ENCODE measurements at regions not wholly inside any gene's neighbourhood (a gene's known extent, or its start where the extent isn't known, plus 50 kb on each side); places are given as distances from the start of the nearest gene placed in this dataset.
"Not testable (repeated sequence)": the region's sequence is repeated elsewhere in the genome, so short reads cannot be mapped to it uniquely, and the experiment has no call there.

DNA sequence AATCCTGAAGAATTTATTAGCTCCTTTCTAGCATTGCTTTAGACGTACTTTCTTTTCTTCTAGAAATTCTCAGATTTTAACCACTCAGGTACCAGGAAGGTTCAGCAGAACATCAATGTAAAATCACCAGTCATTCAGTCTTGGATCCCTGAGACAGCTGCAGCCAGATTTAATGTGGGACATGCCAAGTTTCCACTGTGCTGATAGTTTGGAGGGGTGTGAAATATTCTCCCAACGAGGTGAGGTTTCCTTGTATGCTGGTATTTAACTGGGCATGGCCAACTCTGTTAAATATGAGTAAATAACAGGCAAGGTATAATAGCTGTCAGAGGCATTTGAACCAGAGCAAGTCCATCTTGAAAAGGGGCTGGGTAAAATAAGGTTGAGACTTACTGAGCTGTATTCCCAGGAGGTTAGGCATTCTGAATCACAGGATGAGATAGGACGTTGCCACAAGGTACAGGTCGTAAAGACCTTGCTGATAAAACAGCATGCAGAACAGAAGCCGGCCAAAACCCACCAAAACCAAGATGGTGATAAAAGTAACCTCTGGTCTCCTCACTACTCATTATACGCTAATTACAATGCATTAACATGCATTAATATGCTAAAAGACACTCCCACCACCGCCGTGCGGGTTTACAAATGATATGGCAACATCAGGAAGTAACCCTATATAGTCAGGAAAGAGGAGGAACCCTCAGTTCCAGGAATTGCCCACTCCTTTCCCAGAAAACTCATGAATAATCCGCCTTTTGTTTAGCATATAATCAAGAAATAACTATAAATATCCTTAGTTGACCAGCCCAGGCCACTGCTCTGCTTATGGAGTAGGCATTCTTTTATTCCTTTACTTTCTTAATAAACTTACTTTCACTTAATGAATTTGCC lies 75.2 kb upstream of the RASSF8 start:
- ATAC-seq, result no peak

- no peak for ATAC-seq
These were observed 74.2 kb upstream of the RASSF8 start for GRCh38 chr12:25884024-25884919.

GRCh38 chr12:25884920-25885234 lies 73.6 kb upstream of the RASSF8 start:
- ATAC-seq, result no peak

DNA sequence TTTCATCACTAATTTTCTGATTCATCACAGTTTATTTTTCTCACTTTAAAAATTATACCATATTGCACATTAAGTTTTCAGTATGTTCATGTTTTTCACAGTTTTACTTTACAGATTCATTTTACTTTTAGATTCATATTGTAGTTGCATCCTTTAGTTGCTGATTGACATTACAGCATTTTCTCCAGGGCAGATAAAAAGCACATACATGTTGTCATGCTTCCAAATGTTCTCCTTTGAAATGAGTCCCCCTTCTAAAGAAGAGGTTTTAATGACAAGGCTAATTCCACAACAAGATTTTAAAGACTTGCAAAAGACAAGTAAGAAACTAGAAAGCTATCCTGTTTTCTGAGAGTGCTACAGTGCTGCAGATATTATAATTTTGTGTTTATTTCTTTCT lies 72.1 kb upstream of the RASSF8 start:
- ATAC-seq, result no peak

DNA sequence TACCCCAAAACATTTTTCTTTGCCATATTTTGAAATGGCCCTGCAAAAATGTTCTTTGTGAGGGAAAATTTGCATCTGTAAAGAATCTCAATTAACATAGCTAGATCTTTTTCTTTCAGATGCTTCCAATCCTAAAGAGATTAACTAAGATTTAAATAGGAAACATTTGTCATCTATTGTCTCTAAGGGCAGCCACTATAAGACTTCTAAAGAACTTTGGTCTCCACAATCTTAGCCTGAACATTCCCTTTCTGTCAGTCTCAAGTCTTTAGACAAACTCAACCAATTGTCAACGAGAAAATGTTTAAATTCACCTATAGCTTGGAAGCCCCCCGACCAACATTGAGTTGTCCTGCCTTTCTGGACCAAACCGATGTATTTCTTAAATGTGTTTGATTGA lies 71.1 kb upstream of the RASSF8 start:
- no peak for ATAC-seq

- ATAC-seq, result no peak
These were observed 69.3 kb upstream of the RASSF8 start for GRCh38 chr12:25889185-25889584.

DNA sequence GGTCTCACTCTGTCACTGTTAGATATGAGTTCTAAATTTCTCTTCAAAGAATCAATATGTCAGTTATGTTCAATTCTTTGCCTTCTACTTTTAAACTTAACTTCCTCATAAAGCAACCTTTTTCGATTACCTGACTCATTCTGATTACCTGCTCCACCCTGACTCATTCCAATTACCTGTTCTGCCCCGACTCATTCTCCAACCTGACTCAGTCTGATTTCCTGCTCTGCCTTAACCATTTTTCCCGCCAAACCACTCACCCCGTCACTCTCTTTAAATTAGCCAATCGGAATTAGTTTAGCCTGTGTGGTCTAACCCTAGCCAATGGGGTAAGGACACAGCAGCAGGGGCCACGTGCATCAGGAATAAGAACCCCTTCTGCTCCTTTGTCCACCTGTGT lies 67.4 kb upstream of the RASSF8 start:
- not testable (repeated sequence) for ATAC-seq

GRCh38 chr12:25894759-25895158 lies 63.7 kb upstream of the RASSF8 start:
- no peak for ATAC-seq

- no peak for ATAC-seq
These were observed 61.5 kb upstream of the RASSF8 start for GRCh38 chr12:25896981-25897380.

DNA sequence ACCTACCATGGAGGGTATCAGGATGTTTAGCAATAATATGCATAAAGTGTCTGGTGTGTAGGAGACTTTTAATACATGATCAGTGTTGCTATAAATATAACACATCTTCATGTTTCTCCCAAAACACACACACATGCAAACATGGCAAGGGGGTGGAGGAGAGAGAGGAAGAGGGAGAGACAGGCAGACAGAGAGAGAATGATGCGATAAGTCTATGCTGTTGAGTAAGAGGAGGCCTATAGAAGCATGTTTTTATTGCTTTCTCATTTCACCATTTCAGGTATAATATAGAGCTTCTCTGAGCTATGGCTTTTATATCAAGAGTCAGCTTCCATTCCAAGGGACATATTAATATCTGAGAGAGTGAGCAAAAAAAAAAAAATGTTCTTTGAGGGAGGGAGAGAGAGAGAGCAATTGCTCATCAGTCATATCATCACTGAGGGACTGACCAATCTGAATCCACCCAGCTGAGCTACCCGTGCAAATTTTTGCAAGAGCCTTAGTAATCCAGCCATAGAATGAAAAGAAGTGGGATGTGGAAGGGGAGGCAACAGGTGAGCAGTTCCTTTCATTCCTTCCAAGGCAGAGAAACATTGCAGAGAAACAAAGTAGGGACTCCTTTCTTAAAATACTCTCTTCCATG lies 54.8 kb upstream of the RASSF8 start:
- no peak for ATAC-seq

DNA sequence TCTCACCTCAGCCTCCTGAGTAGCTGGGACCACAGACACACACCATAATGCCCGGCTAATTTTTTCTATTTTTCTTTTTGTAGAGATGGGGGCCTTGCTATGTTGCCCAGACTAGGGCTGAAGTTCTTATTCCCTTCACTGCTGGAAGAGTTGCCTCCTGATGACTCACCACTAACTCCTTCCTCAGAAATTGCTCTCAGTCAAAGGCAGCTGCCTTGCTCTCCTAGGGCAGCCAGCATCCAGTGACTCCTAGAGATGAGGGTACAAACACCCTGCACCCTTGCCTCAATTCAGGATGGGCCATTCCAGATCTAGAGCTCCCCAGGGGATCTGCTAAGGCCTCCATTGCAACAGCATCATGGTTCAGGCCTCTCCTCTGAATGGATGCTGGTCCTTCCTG lies 54.0 kb upstream of the RASSF8 start:
- no peak for ATAC-seq

- no peak for ATAC-seq
These were observed 51.7 kb upstream of the RASSF8 start for GRCh38 chr12:25906651-25907340.

Data from activated CD4-positive, CD25-positive, alpha-beta regulatory T cell treated with anti-CD3 and anti-CD28 coated beads, Interleukin-2, amount 50 U/mL, for 24 hours (primary cell).